BJ (cell line): ENCODE measurements at regions not wholly inside any gene's neighbourhood (a gene's known extent, or its start where the extent isn't known, plus 50 kb on each side); places are given as distances from the start of the nearest gene placed in this dataset.

Source experiments
- CTCF ChIA-PET: fragments of 350-600 bp; formaldehyde crosslinking; extraction: SDS; loops from one replicate; lab custom pipeline; 2021; ENCODE audit warnings: antibody characterized with exemption, inconsistent platforms; lab: Yijun Ruan, JAX
- POLR2A ChIA-PET: fragments of 300-600 bp; sonication (Branson Sonifier 250); formaldehyde crosslinking; extraction: SDS; loops from one replicate; lab custom pipeline; 2021; ENCODE audit warnings: antibody characterized with exemption; lab: Charles Lee
- DNase-seq: peaks from one replicate; pipeline ENCODE4 v3.0.0-alpha.2; 2011; ENCODE audit warnings: low read depth
- H3K27me3 ChIP-seq: 2 replicates; pipeline ENCODE4 v1.6.0; 2011; ENCODE audit warnings: low read length; ENCODE audit not compliant: control insufficient read depth, insufficient read depth
- H3K36me3 ChIP-seq: 2 replicates; pipeline ENCODE4 v1.5.1; 2011; ENCODE audit warnings: low read length; ENCODE audit not compliant: control insufficient read depth, insufficient read depth
- H3K4me3 ChIP-seq: 2 replicates; pipeline ENCODE4 v1.5.1; 2011; ENCODE audit warnings: low read depth, mild to moderate bottlenecking, control low read depth, low read length
- CTCF ChIP-seq: IDR thresholded peaks from 2 replicates; pipeline ENCODE4 v1.5.1; 2011; ENCODE audit warnings: low read depth, mild to moderate bottlenecking, control low read depth, inconsistent platforms, low read length, moderate library complexity; ENCODE audit not compliant: insufficient read depth

- Histone ChIP-seq H3K36me3 (no peaks in the 10 kb centered on the region), H3K4me3 (no peak overlapping the region), H3K27me3 (peaks cover 2% of the 10 kb centered on the region; the same call in 1 of the 2 replicates)
- TF ChIP-seq CTCF, result no peak
- POLR2A ChIA-PET, result no interaction called here
- CTCF ChIA-PET, result interaction anchor here (1.4 kb wide), 1 partner anchor 15 kb away, joined by 3 read pairs; no protein-coding TSS in a partner anchor
- DNase-seq, result no peak
These were observed 426.4 kb upstream of the ZMIZ1 start for GRCh38 chr10:78642269-78642816.

- DNase-seq, result no peak
- peaks cover 2% of the 10 kb centered on the region; the same call in 1 of the 2 replicates for H3K27me3 ChIP-seq
- CTCF ChIA-PET, result no interaction called here
- TF ChIP-seq CTCF, result no peak
- no peak overlapping the region for H3K4me3 ChIP-seq
- no peaks in the 10 kb centered on the region for H3K36me3 ChIP-seq
- POLR2A ChIA-PET, result no interaction called here
These were observed 425.3 kb upstream of the ZMIZ1 start for GRCh38 chr10:78643513-78643912.

GRCh38 chr10:78644550-78644949 lies 424.2 kb upstream of the ZMIZ1 start:
- no peak for TF ChIP-seq CTCF
- ChIA-PET POLR2A (no interaction called here), CTCF (no interaction called here)
- DNase-seq, result no peak
- Histone ChIP-seq H3K27me3 (peaks cover 2% of the 10 kb centered on the region; the same call in 1 of the 2 replicates), H3K36me3 (no peaks in the 10 kb centered on the region), H3K4me3 (no peak overlapping the region)

DNA sequence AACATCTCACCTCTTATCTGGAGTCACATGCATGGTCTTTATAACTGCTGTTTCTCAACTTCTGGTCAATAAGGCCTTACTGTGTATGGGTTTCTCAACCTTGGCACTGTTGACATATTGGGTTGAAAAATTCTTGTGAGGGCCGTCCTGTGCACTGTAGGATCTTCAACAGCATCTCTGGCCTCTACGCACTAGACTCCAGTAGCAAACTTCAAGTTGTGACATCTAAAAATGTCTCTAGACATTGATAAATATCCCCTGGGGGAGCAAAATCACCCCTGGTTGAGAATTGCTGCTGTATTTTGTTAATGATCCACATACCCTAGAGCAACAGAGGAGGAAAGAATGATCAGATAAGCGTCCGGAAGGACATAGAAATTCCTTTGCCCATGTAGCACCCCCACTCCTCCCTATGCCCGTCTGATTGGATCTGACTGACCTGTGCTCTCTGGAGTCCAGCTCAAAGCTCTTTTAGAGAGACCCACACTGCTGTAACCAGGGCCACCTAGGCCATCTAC lies 423.5 kb upstream of the ZMIZ1 start:
- no peaks in the 10 kb centered on the region for H3K36me3 ChIP-seq
- CTCF ChIA-PET, result interaction anchor here (0.6 kb wide), 1 partner anchor 596 kb away, joined by 3 read pairs; no protein-coding TSS in a partner anchor
- no peak for TF ChIP-seq CTCF
- no peak for DNase-seq
- H3K4me3 ChIP-seq, result no peak overlapping the region
- POLR2A ChIA-PET, result no interaction called here
- peaks cover 2% of the 10 kb centered on the region; the same call in 1 of the 2 replicates for H3K27me3 ChIP-seq

GRCh38 chr10:78645975-78646374 lies 422.8 kb upstream of the ZMIZ1 start:
- DNase-seq, result no peak
- no peaks in the 10 kb centered on the region for H3K36me3 ChIP-seq
- no peaks in the 10 kb centered on the region for H3K27me3 ChIP-seq
- no peak overlapping the region for H3K4me3 ChIP-seq
- CTCF ChIA-PET, result interaction anchor here (1.3 kb wide), 1 partner anchor 10 kb away, joined by 3 read pairs; no protein-coding TSS in a partner anchor
- TF ChIP-seq CTCF, result no peak
- POLR2A ChIA-PET, result no interaction called here
